Liver (tissue), 3 donors: ENCODE measurements at regions not wholly inside any gene's neighbourhood (a gene's known extent, or its start where the extent isn't known, plus 50 kb on each side); places are given as distances from the start of the nearest gene placed in this dataset.

Experiments
- CTCF ChIP-seq: fragments of 150-350 bp; IDR thresholded peaks from 2 replicates; pipeline ENCODE4 v1.5.1; 2017; ENCODE audit warnings: improper control_type of control experiment, low read depth, low read length; ENCODE audit not compliant: missing input control
- RAD21 ChIP-seq, 2 donors: IDR thresholded peaks; 2 replicates each; pipeline ENCODE4 v1.6.1; 2016; ENCODE audit warnings: antibody characterized with exemption in 2 of 2, mild to moderate bottlenecking in 2 of 2
- REST ChIP-seq: IDR thresholded peaks from 2 replicates; pipeline ENCODE4 v1.6.1; 2016; ENCODE audit warnings: antibody characterized with exemption, mild to moderate bottlenecking
- SP1 ChIP-seq: IDR thresholded peaks from 2 replicates; pipeline ENCODE4 v1.6.1; 2018; ENCODE audit warnings: antibody characterized with exemption, mild to moderate bottlenecking
- ZBTB33 ChIP-seq: IDR thresholded peaks from 2 replicates; pipeline ENCODE4 v1.6.1; 2016; ENCODE audit warnings: antibody characterized with exemption
- donor health status: healthy.
- donor health status: healthy.

GRCh38 chr3:65020281-65021160 lies 332.7 kb upstream of the ADAMTS9 start:
- TF ChIP-seq RAD21 (IDR thresholded peaks at IDR 0.05) = no peak
- TF ChIP-seq ZBTB33 = no peak
- no peak for TF ChIP-seq CTCF
- no peak for TF ChIP-seq REST
- TF ChIP-seq SP1 = no peak
